Natural killer cell (primary cell): ENCODE measurements at regions not wholly inside any gene's neighbourhood (a gene's known extent, or its start where the extent isn't known, plus 50 kb on each side); places are given as distances from the start of the nearest gene placed in this dataset.
A peak's percentile ranks its signal among the peaks of the same experiment; 100 is the strongest.
"Not testable (repeated sequence)": the region's sequence is repeated elsewhere in the genome, so short reads cannot be mapped to it uniquely, and the experiment has no call there.

Experiments
- ATAC-seq, 3 donors: fragments of 150-1000 bp in 2 of 3; fragments of 200-7000 bp in 1 of 3; cut with Tn5 transposase; 1 replicate in 1 of 3; 2 replicates in 2 of 3; pipeline ENCODE4 v1.10.0; 2021; ENCODE audit warnings: mild to moderate bottlenecking in 2 of 3, moderate library complexity in 2 of 3
- DNase-seq, 2 donors: peaks; one replicate each; pipeline versions ENCODE4 v3.0.0 to v3.0.0-alpha.2; 2013 to 2021; ENCODE audit warnings: mixed read lengths in 1 of 2
- H3K27ac ChIP-seq: one replicate; pipeline ENCODE4 v1.5.1; 2013; ENCODE audit warnings: mild to moderate bottlenecking, low read length
- H3K27me3 ChIP-seq: one replicate; pipeline ENCODE4 v1.6.1; 2013; ENCODE audit warnings: low read length; ENCODE audit not compliant: control insufficient read depth, insufficient read depth
- H3K36me3 ChIP-seq: one replicate; pipeline ENCODE4 v1.6.1; 2013; ENCODE audit warnings: low read length; ENCODE audit not compliant: control insufficient read depth, insufficient read depth
- H3K4me1 ChIP-seq: one replicate; pipeline ENCODE4 v1.6.1; 2013; ENCODE audit warnings: low read length; ENCODE audit not compliant: control insufficient read depth, insufficient read depth
- H3K4me3 ChIP-seq: one replicate; pipeline ENCODE4 v1.5.1; 2013; ENCODE audit warnings: low read length
- H3K9me3 ChIP-seq: one replicate; pipeline ENCODE4 v1.6.1; 2013; ENCODE audit warnings: low read length; ENCODE audit not compliant: control insufficient read depth, insufficient read depth
- H3K27ac Mint-ChIP-seq, 2 donors: one replicate each; pipeline ENCODE4 v1.8.0; 2022; ENCODE audit warnings: mild to moderate bottlenecking in 2 of 2, mixed read lengths in 2 of 2, moderate library complexity in 1 of 2
- H3K27me3 Mint-ChIP-seq, 2 donors: one replicate each; pipeline ENCODE4 v1.8.0; 2022; ENCODE audit warnings: low read depth in 2 of 2, mixed read lengths in 2 of 2
- H3K36me3 Mint-ChIP-seq: one replicate; pipeline ENCODE4 v1.8.0; 2022; ENCODE audit warnings: mixed read lengths
- H3K4me1 Mint-ChIP-seq, 2 donors: one replicate each; pipeline ENCODE4 v1.8.0; 2022; ENCODE audit warnings: mixed read lengths in 2 of 2
- H3K4me3 Mint-ChIP-seq: one replicate; pipeline ENCODE4 v1.8.0; 2022; ENCODE audit warnings: mild to moderate bottlenecking, moderate library complexity, mixed read lengths
- H3K9me3 Mint-ChIP-seq, 2 donors: one replicate each; pipeline ENCODE4 v1.8.0; 2022; ENCODE audit warnings: mixed read lengths in 2 of 2
- WGBS: methylation state at CpG from one replicate; pipeline ENCODE4 v1.1.7; 2013; ENCODE audit warnings: missing lambda C conversion rate; ENCODE audit not compliant: insufficient coverage; 5-methylcytosine and 5-hydroxymethylcytosine counted together
- intact Hi-C: fragments of 100-400 bp; cut with micrococcal nuclease; formaldehyde crosslinking; loops from one replicate; pipeline ENCODE4 v1.14.2; 2022
- TF ChIP-seq, protein P1 (sequence below): fragments of 200-600 bp; IDR thresholded peaks from one replicate; pipeline ENCODE4 v1.8.0; 2022; ENCODE audit warnings: antibody characterized with exemption

DNA sequence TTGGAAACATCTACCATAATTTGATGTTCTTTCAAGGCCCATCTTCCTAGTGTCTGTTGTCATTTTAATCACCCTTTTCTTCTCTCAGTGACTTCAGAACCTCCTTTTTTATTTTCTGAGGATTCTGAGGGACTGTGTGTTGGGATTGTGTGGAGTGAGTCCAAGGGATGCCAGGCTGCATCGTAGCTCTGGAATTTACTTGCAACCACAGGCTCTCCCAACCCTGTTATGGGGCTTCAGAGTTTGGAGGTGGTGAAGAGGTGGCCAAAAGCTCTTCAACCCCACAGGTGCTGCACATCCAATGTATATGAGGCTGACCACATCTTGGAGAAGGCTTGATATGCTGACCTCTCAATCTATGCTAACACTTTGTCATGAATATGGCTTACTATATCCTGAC is 79.5 kb upstream of the GPR141 start:
- Mint-ChIP-seq H3K36me3 (peaks cover under 1% of the 10 kb centered on the region), H3K27ac (no peak overlapping the region)

GRCh38 chr7:37617406-37617805 is 66.2 kb upstream of the GPR141 start:
- H3K4me3 Mint-ChIP-seq, H3K4me1 Mint-ChIP-seq, H3K27ac Mint-ChIP-seq, H3K4me1 ChIP-seq, ATAC-seq, DNase-seq, intact Hi-C loops, H3K36me3 Mint-ChIP-seq, H3K36me3 ChIP-seq, H3K9me3 ChIP-seq, H3K4me3 ChIP-seq, H3K27me3 ChIP-seq, H3K27ac ChIP-seq, H3K9me3 Mint-ChIP-seq, H3K27me3 Mint-ChIP-seq: not testable (repeated sequence)
- WGBS = 94% methylated on average over 14 of the region's 16 CpGs

More for the DNA sequence above, 79.5 kb upstream of the GPR141 start:
- H3K4me3 ChIP-seq = no peak overlapping the region
- no peaks in the 10 kb centered on the region for H3K9me3 Mint-ChIP-seq
- 50% methylated on average over 1 of the region's 1 CpG for WGBS
- H3K27me3 Mint-ChIP-seq = no peaks in the 10 kb centered on the region
- no peaks in the 10 kb centered on the region for H3K4me1 ChIP-seq
- H3K9me3 ChIP-seq = no peaks in the 10 kb centered on the region
- H3K4me1 Mint-ChIP-seq = no peaks in the 10 kb centered on the region
- DNase-seq (no peak), ATAC-seq (no peak)
- no peaks in the 10 kb centered on the region for H3K27me3 ChIP-seq
- H3K4me3 Mint-ChIP-seq = no peak overlapping the region
- TF ChIP-seq, protein P1, sequence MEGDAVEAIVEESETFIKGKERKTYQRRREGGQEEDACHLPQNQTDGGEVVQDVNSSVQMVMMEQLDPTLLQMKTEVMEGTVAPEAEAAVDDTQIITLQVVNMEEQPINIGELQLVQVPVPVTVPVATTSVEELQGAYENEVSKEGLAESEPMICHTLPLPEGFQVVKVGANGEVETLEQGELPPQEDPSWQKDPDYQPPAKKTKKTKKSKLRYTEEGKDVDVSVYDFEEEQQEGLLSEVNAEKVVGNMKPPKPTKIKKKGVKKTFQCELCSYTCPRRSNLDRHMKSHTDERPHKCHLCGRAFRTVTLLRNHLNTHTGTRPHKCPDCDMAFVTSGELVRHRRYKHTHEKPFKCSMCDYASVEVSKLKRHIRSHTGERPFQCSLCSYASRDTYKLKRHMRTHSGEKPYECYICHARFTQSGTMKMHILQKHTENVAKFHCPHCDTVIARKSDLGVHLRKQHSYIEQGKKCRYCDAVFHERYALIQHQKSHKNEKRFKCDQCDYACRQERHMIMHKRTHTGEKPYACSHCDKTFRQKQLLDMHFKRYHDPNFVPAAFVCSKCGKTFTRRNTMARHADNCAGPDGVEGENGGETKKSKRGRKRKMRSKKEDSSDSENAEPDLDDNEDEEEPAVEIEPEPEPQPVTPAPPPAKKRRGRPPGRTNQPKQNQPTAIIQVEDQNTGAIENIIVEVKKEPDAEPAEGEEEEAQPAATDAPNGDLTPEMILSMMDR = no peak
- H3K36me3 ChIP-seq = no peaks in the 10 kb centered on the region
- H3K27ac ChIP-seq = no peak overlapping the region
- intact Hi-C loops = no loop called here

GRCh38 chr7:37633048-37633447 is 50.5 kb upstream of the GPR141 start:
- Histone ChIP-seq H3K27me3 (no peaks in the 10 kb centered on the region), H3K9me3 (peaks cover 9% of the 10 kb centered on the region), H3K4me1 (peaks cover 9% of the 10 kb centered on the region), H3K36me3 (no peaks in the 10 kb centered on the region), H3K4me3 (peak overlapping the region; percentile 26), H3K27ac (no peak overlapping the region)
- DNase-seq (no peak), ATAC-seq (peak; percentile 77 to 83 (median 81))
- peak overlapping the region; percentile 88 for H3K4me3 Mint-ChIP-seq
- TF ChIP-seq, protein P1 = no peak
- intact Hi-C loops = loop anchor here (1.0 to 10.0 kb wide), 2 partner anchors 24 to 52 kb away; partner anchors contain the start of gene GPR141
- peak overlapping the region; percentile 84 to 85 for H3K27ac Mint-ChIP-seq
- WGBS = 33% methylated on average over 1 of the region's 1 CpG
- H3K9me3 Mint-ChIP-seq = peaks cover 5 to 7% of the 10 kb centered on the region in 2 donors
- H3K36me3 Mint-ChIP-seq = peaks cover 28% of the 10 kb centered on the region
- H3K27me3 Mint-ChIP-seq = no peaks in the 10 kb centered on the region
- peaks cover 60 to 77% of the 10 kb centered on the region in 2 donors for H3K4me1 Mint-ChIP-seq
